Skeletal muscle tissue (tissue), 3 donors: ENCODE measurements at regions not wholly inside any gene's neighbourhood (a gene's known extent, or its start where the extent isn't known, plus 50 kb on each side); places are given as distances from the start of the nearest gene placed in this dataset.
"Not testable (repeated sequence)": the region's sequence is repeated elsewhere in the genome, so short reads cannot be mapped to it uniquely, and the experiment has no call there.

ENCODE experiments used
- H3K27ac ChIP-seq: one replicate; pipeline ENCODE4 v1.7.0; 2013; ENCODE audit warnings: mild to moderate bottlenecking, low read depth, low read length, inconsistent platforms
- H3K27me3 ChIP-seq, 3 donors: one replicate each; pipeline ENCODE4 v1.7.0; 2013; ENCODE audit warnings: low read length in 3 of 3; ENCODE audit not compliant: control insufficient read depth in 3 of 3, insufficient read depth in 3 of 3
- H3K36me3 ChIP-seq, 3 donors: one replicate each; pipeline ENCODE4 v1.7.0; 2013; ENCODE audit warnings: low read length in 3 of 3; ENCODE audit not compliant: control insufficient read depth in 3 of 3, insufficient read depth in 3 of 3
- H3K4me1 ChIP-seq, 3 donors: one replicate each; pipeline ENCODE4 v1.7.0; 2013; ENCODE audit warnings: low read length in 3 of 3, mild to moderate bottlenecking in 3 of 3; ENCODE audit not compliant: control insufficient read depth in 3 of 3, insufficient read depth in 3 of 3
- H3K4me3 ChIP-seq, 3 donors: one replicate each; pipeline ENCODE4 v1.7.0; 2013; ENCODE audit warnings: low read length in 3 of 3
- H3K9ac ChIP-seq, 3 donors: one replicate each; pipeline ENCODE4 v1.7.0; 2013; ENCODE audit warnings: low read length in 3 of 3, mild to moderate bottlenecking in 3 of 3, moderate library complexity in 2 of 3, low read depth in 1 of 3
- H3K9me3 ChIP-seq, 3 donors: one replicate each; pipeline ENCODE4 v1.7.0; 2013; ENCODE audit warnings: low read length in 3 of 3; ENCODE audit not compliant: control insufficient read depth in 3 of 3
- donor health status: Osteomylitis.

GRCh38 chr9:42656789-42657188 is 473.3 kb downstream of the SPATA31A6 start:
- H3K9ac ChIP-seq, H3K27ac ChIP-seq, H3K27me3 ChIP-seq, H3K36me3 ChIP-seq, H3K4me3 ChIP-seq, H3K4me1 ChIP-seq, H3K9me3 ChIP-seq: not testable (repeated sequence)

- not testable (repeated sequence) for H3K27ac ChIP-seq, H3K4me1 ChIP-seq, H3K9ac ChIP-seq, H3K4me3 ChIP-seq, H3K36me3 ChIP-seq, H3K9me3 ChIP-seq, H3K27me3 ChIP-seq
These were observed 474.0 kb downstream of the SPATA31A6 start for GRCh38 chr9:42657496-42657895.

- not testable (repeated sequence) for H3K36me3 ChIP-seq, H3K4me3 ChIP-seq, H3K27ac ChIP-seq, H3K9me3 ChIP-seq, H3K4me1 ChIP-seq, H3K27me3 ChIP-seq, H3K9ac ChIP-seq
These were observed 513.7 kb downstream of the SPATA31A6 start for GRCh38 chr9:42697146-42697545.

GRCh38 chr9:42702890-42703289 is 519.4 kb downstream of the SPATA31A6 start:
- not testable (repeated sequence) for H3K9me3 ChIP-seq, H3K36me3 ChIP-seq, H3K4me1 ChIP-seq, H3K27me3 ChIP-seq, H3K27ac ChIP-seq, H3K4me3 ChIP-seq, H3K9ac ChIP-seq

GRCh38 chr9:42724841-42725835 is 541.7 kb downstream of the SPATA31A6 start:
- H3K27ac ChIP-seq, H3K9me3 ChIP-seq, H3K27me3 ChIP-seq, H3K4me1 ChIP-seq, H3K9ac ChIP-seq, H3K36me3 ChIP-seq, H3K4me3 ChIP-seq: not testable (repeated sequence)

- not testable (repeated sequence) for H3K9ac ChIP-seq, H3K4me1 ChIP-seq, H3K36me3 ChIP-seq, H3K9me3 ChIP-seq, H3K27ac ChIP-seq, H3K27me3 ChIP-seq
- peak overlapping the region in 1 of 3 donors; percentile 54 for H3K4me3 ChIP-seq
These were observed 559.8 kb downstream of the SPATA31A6 start for GRCh38 chr9:42743030-42743814.

- H3K27ac ChIP-seq, H3K27me3 ChIP-seq, H3K9me3 ChIP-seq, H3K36me3 ChIP-seq, H3K4me1 ChIP-seq, H3K4me3 ChIP-seq, H3K9ac ChIP-seq: not testable (repeated sequence)
These were observed 573.8 kb downstream of the SPATA31A6 start for GRCh38 chr9:42757251-42757650.

- H3K27ac ChIP-seq, H3K4me3 ChIP-seq, H3K9me3 ChIP-seq, H3K4me1 ChIP-seq, H3K27me3 ChIP-seq, H3K9ac ChIP-seq, H3K36me3 ChIP-seq: not testable (repeated sequence)
These were observed 575.9 kb downstream of the SPATA31A6 start for GRCh38 chr9:42759320-42759719.

GRCh38 chr9:42782201-42782600 is 598.7 kb downstream of the SPATA31A6 start:
- H3K27me3 ChIP-seq, H3K9me3 ChIP-seq, H3K36me3 ChIP-seq, H3K4me3 ChIP-seq, H3K27ac ChIP-seq, H3K9ac ChIP-seq, H3K4me1 ChIP-seq: not testable (repeated sequence)

GRCh38 chr9:42792725-42793124 is 609.3 kb downstream of the SPATA31A6 start:
- H3K27ac ChIP-seq, H3K4me1 ChIP-seq, H3K27me3 ChIP-seq, H3K36me3 ChIP-seq, H3K9me3 ChIP-seq, H3K4me3 ChIP-seq, H3K9ac ChIP-seq: not testable (repeated sequence)
